GM12865 (cell line): ENCODE measurements at regions not wholly inside any gene's neighbourhood (a gene's known extent, or its start where the extent isn't known, plus 50 kb on each side); places are given as distances from the start of the nearest gene placed in this dataset.

Experiments used
- DNase-seq: peaks from one replicate; pipeline ENCODE4 v3.0.0; 2010; ENCODE audit warnings: low read depth
- H3K4me3 ChIP-seq: 2 replicates; pipeline ENCODE4 v1.5.1; 2011; ENCODE audit warnings: mild to moderate bottlenecking, low read depth, low read length, control low read depth
- TF ChIP-seq, protein P1 (sequence below): IDR thresholded peaks from 2 replicates; pipeline ENCODE4 v1.5.1; 2011; ENCODE audit warnings: low read length, control low read depth, low read depth, inconsistent platforms; ENCODE audit not compliant: insufficient read depth; ENCODE audit errors: missing control alignments

GRCh38 chr15:53462651-53463050, 296.8 kb downstream of the WDR72 start:
- TF ChIP-seq, protein P1, sequence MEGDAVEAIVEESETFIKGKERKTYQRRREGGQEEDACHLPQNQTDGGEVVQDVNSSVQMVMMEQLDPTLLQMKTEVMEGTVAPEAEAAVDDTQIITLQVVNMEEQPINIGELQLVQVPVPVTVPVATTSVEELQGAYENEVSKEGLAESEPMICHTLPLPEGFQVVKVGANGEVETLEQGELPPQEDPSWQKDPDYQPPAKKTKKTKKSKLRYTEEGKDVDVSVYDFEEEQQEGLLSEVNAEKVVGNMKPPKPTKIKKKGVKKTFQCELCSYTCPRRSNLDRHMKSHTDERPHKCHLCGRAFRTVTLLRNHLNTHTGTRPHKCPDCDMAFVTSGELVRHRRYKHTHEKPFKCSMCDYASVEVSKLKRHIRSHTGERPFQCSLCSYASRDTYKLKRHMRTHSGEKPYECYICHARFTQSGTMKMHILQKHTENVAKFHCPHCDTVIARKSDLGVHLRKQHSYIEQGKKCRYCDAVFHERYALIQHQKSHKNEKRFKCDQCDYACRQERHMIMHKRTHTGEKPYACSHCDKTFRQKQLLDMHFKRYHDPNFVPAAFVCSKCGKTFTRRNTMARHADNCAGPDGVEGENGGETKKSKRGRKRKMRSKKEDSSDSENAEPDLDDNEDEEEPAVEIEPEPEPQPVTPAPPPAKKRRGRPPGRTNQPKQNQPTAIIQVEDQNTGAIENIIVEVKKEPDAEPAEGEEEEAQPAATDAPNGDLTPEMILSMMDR, result no peak
- no peak overlapping the region for H3K4me3 ChIP-seq

DNA sequence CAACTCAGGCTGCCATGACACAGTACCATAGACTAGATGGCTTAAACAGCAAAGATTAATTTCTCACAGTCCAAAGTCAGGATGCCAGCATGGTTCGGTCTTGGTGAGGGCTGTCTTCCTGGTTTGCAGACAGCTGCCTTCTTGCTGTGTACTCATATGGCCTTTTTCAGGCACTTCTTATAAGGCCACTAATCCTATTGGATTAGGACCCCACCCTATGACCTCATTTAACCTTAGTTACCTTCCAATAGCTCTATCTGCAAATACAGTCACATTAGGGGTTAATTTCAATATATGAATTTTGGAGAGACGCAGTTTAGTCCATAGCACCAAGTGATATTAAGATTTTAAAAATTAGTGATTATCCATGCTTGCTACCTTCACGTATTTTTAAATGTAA, 297.8 kb downstream of the WDR72 start:
- DNase-seq, result no peak
- TF ChIP-seq, protein P1, result no peak
- no peak overlapping the region for H3K4me3 ChIP-seq

More at GRCh38 chr15:53462651-53463050, 296.8 kb downstream of the WDR72 start:
- DNase-seq, result no peak

- no peak for DNase-seq
- no peak overlapping the region for H3K4me3 ChIP-seq
- TF ChIP-seq, protein P1, result no peak
Observed at GRCh38 chr15:53458736-53459135, 300.7 kb downstream of the WDR72 start.

GRCh38 chr15:53457479-53457878, 302.0 kb downstream of the WDR72 start:
- TF ChIP-seq, protein P1, result no peak
- DNase-seq, result no peak
- H3K4me3 ChIP-seq, result no peak overlapping the region

DNA sequence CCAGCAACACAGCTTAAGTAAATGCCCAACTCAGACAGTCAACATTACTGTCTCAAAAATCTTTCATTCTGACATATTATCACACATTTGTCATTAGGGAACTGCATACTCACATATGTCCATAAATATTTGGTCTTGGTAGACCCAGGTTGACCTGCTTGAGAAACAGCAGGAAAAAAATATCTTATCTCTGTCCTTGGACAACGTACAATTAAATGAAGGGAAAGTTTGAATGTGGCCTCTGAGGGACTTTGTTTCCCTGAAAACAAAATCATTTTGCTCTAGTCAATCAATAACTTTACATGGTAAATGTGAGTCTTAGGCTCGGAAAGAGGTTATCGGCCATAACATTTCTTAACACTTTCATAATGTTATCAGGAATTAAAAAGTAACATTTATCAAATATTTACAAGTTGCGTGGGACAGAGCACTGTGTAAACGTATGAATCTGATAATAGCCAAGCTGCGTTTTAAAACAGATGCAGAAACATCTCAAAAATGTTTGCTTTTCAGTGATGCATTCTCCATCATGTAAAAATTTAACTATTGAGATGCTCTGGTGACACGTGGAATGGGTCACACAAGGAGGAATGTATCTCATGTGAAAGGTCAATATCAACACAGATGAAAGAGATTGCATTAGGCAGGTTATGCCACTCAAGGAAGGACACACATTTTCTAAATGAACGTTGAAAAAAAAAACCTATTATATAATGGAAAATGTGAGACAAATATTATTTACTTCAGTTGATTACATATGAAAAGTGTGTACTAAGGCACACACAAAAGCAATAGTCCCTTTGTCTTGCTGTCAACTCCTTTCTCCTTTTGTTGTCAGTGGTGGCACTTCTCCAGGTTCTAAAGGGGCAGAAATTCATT, 304.4 kb downstream of the WDR72 start:
- DNase-seq, result no peak
- no peak overlapping the region for H3K4me3 ChIP-seq
- TF ChIP-seq, protein P1, result no peak

DNA sequence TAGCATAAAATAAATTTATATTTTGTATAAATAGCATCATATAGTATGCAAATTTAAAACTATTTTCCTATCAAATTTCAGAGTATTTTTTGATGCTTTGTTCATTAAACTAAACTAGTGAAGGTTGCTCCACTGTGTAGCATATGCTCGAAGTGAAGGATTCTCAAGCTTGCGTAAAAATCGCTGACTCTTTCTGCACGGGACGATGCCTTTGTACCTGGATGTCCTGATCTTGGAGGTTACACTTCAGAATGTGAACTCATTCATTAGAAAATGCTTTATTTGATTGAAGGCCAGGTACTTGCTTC, 305.0 kb downstream of the WDR72 start:
- TF ChIP-seq, protein P1, result no peak
- DNase-seq, result no peak
- no peak overlapping the region for H3K4me3 ChIP-seq
